Ovary (tissue), 7 donors: ENCODE measurements at regions not wholly inside any gene's neighbourhood (a gene's known extent, or its start where the extent isn't known, plus 50 kb on each side); places are given as distances from the start of the nearest gene placed in this dataset.

Experiments used
- DNase-seq, 5 donors: peaks; one replicate each; pipeline ENCODE4 v3.0.0-alpha.2; 2019 to 2020
- H3K27ac ChIP-seq, 2 donors: fragments of 200-600 bp; one replicate each; pipeline versions ENCODE4 v1.5.1 to v1.8.0; 2019 to 2022
- H3K27me3 ChIP-seq: fragments of 200-600 bp; one replicate; pipeline ENCODE4 v1.8.0; 2022
- H3K36me3 ChIP-seq: fragments of 200-600 bp; sonication (generic); one replicate; pipeline ENCODE4 v1.5.1; 2019
- H3K4me1 ChIP-seq: one replicate; pipeline ENCODE4 v1.8.1; 2013; ENCODE audit warnings: mild to moderate bottlenecking, moderate library complexity; ENCODE audit not compliant: insufficient read depth
- H3K4me3 ChIP-seq: fragments of 200-600 bp; sonication (generic); one replicate; pipeline ENCODE4 v1.5.1; 2017
- H3K9me3 ChIP-seq, 2 donors: fragments of 200-600 bp in 1 of 2; sonication (generic) in 1 of 2; one replicate each; pipeline versions ENCODE4 v1.5.1 to v1.8.1; 2013 to 2019; ENCODE audit warnings: mild to moderate bottlenecking in 1 of 2, moderate library complexity in 1 of 2
- CTCF ChIP-seq, 3 donors: fragments of 450-650 bp in 2 of 3; fragments of 200-600 bp in 1 of 3; IDR thresholded peaks; one replicate each; pipeline versions ENCODE4 v1.5.1 to v1.8.0; 2016 to 2022; ENCODE audit warnings: antibody characterized with exemption in 3 of 3, mild to moderate bottlenecking in 1 of 3
- EP300 ChIP-seq: sonication (generic); formaldehyde crosslinking; IDR thresholded peaks from one replicate; pipeline ENCODE4 v1.6.1; 2017; ENCODE audit warnings: antibody characterized with exemption
- POLR2A ChIP-seq: fragments of 450-650 bp; IDR thresholded peaks from one replicate; pipeline ENCODE4 v1.6.1; 2017; ENCODE audit warnings: antibody characterized with exemption, mild to moderate bottlenecking, moderate library complexity
- WGBS, 3 donors: extraction: QIAGEN DNeasy Blood & Tissue Kit in 1 of 3; methylation state at CpG; one replicate each; pipeline versions ENCODE4 v1.1.5 to v1.1.7; 2013 to 2017; 5-methylcytosine and 5-hydroxymethylcytosine counted together
- intact Hi-C, 4 donors: fragments of 100-400 bp; cut with DNase I; formaldehyde crosslinking; loops; one replicate each; pipeline versions ENCODE4 v1.11.0 to v1.15.1; 2022 to 2023
- donor health status: DM: no; HTN: no; CAD: no; lungs with moderate emphysema.
- donor health status: DM: no; HTN: no; CAD: no.
- donor health status: Bipolar disorder and iron deficiency.
- donor health status: DM: no; HTN: no; CAD: no.
- donor health status: DM: yes; HTN: yes; CAD: no.

- no peak overlapping the region for H3K27ac ChIP-seq
- H3K4me1 ChIP-seq = no peaks in the 10 kb centered on the region
- H3K9me3 ChIP-seq = no peaks in the 10 kb centered on the region
- DNase-seq = no peak
- no peaks in the 10 kb centered on the region for H3K36me3 ChIP-seq
- no peaks in the 10 kb centered on the region for H3K27me3 ChIP-seq
- no peak for TF ChIP-seq POLR2A
- TF ChIP-seq EP300 = no peak
- no peak for TF ChIP-seq CTCF (IDR thresholded peaks at IDR 0.05)
- H3K4me3 ChIP-seq = no peak overlapping the region
- intact Hi-C loops = loop anchor here in 1 of 4 donors (10.0 kb wide), 1 partner anchor 979 kb away; no protein-coding TSS in a partner anchor
- 73 to 78% (median 74%) methylated on average over 5 of the region's 5 CpGs for WGBS, 3 donors
Observed at GRCh38 chr5:26193626-26194025, 844.8 kb downstream of the CDH9 start.

- TF ChIP-seq CTCF (IDR thresholded peaks at IDR 0.05) = no peak
- no peak for TF ChIP-seq EP300
- no peak for TF ChIP-seq POLR2A
- Histone ChIP-seq H3K36me3 (no peaks in the 10 kb centered on the region), H3K27me3 (no peaks in the 10 kb centered on the region), H3K27ac (no peak overlapping the region), H3K9me3 (no peaks in the 10 kb centered on the region), H3K4me3 (no peak overlapping the region), H3K4me1 (no peaks in the 10 kb centered on the region)
- intact Hi-C loops = loop anchor here in 1 of 4 donors (10.0 kb wide), 1 partner anchor 978 kb away; no protein-coding TSS in a partner anchor
- DNase-seq = no peak
Observed at GRCh38 chr5:26192486-26192885, 845.9 kb downstream of the CDH9 start.

- Histone ChIP-seq H3K9me3 (no peaks in the 10 kb centered on the region), H3K4me3 (no peak overlapping the region), H3K4me1 (no peaks in the 10 kb centered on the region), H3K27ac (no peak overlapping the region), H3K36me3 (no peaks in the 10 kb centered on the region), H3K27me3 (no peaks in the 10 kb centered on the region)
- TF ChIP-seq CTCF (IDR thresholded peaks at IDR 0.05) = no peak
- TF ChIP-seq EP300 = no peak
- no peak for TF ChIP-seq POLR2A
- intact Hi-C loops = no loop called here
- DNase-seq = no peak
- 91 to 99% (median 95%) methylated on average over 1 of the region's 1 CpG for WGBS, 3 donors
Observed at GRCh38 chr5:26181582-26181981, 856.8 kb downstream of the CDH9 start.

GRCh38 chr5:26148569-26149107 lies 889.7 kb downstream of the CDH9 start:
- H3K4me3 ChIP-seq = no peak overlapping the region
- no peaks in the 10 kb centered on the region for H3K9me3 ChIP-seq
- WGBS, 3 donors = 79 to 91% (median 80%) methylated on average over 5 to 7 of the region's 7 CpGs
- no peaks in the 10 kb centered on the region for H3K36me3 ChIP-seq
- no peaks in the 10 kb centered on the region for H3K4me1 ChIP-seq
- no peaks in the 10 kb centered on the region for H3K27me3 ChIP-seq
- DNase-seq = no peak
- no peak overlapping the region for H3K27ac ChIP-seq
- intact Hi-C loops = no loop called here
- no peak for TF ChIP-seq POLR2A
- no peak for TF ChIP-seq CTCF (IDR thresholded peaks at IDR 0.05)
- TF ChIP-seq EP300 = no peak

GRCh38 chr5:26143259-26143658 lies 895.1 kb downstream of the CDH9 start:
- 66 to 70% (median 68%) methylated on average over 2 of the region's 2 CpGs for WGBS, 3 donors
- intact Hi-C loops = no loop called here

More at GRCh38 chr5:26143259-26143658, 895.1 kb downstream of the CDH9 start:
- no peak overlapping the region for H3K27ac ChIP-seq
- H3K4me3 ChIP-seq = no peak overlapping the region
- H3K9me3 ChIP-seq = no peaks in the 10 kb centered on the region
- no peaks in the 10 kb centered on the region for H3K36me3 ChIP-seq
- H3K27me3 ChIP-seq = no peaks in the 10 kb centered on the region
- no peaks in the 10 kb centered on the region for H3K4me1 ChIP-seq
- TF ChIP-seq EP300 (no peak), POLR2A (no peak), CTCF (IDR thresholded peaks at IDR 0.05) (no peak)
- DNase-seq = no peak
